ENCODE measurements at regions not wholly inside any gene's neighbourhood (a gene's known extent, or its start where the extent isn't known, plus 50 kb on each side); places are given as distances from the start of the nearest gene placed in this dataset.

DNA sequence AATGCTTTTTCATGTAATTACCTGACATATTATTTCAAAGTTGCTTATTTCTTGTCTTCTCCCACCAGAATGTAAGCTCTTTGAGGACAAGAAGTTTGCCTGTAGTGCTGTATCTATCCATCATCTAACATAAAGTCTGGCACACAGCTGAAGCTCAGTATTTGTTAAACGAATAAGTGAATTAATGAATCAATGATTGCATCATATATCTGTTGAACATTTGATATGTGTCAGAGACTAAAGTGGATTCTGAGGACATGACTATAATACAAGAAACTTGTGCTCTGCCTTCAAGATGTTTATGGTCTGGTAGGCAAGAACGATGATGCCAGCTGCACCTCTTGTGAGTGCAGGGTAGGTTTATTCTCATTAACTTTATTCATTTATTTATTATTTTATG is 115.4 kb upstream of the SCAF11 start:
- TF ChIP-seq, protein P1, sequence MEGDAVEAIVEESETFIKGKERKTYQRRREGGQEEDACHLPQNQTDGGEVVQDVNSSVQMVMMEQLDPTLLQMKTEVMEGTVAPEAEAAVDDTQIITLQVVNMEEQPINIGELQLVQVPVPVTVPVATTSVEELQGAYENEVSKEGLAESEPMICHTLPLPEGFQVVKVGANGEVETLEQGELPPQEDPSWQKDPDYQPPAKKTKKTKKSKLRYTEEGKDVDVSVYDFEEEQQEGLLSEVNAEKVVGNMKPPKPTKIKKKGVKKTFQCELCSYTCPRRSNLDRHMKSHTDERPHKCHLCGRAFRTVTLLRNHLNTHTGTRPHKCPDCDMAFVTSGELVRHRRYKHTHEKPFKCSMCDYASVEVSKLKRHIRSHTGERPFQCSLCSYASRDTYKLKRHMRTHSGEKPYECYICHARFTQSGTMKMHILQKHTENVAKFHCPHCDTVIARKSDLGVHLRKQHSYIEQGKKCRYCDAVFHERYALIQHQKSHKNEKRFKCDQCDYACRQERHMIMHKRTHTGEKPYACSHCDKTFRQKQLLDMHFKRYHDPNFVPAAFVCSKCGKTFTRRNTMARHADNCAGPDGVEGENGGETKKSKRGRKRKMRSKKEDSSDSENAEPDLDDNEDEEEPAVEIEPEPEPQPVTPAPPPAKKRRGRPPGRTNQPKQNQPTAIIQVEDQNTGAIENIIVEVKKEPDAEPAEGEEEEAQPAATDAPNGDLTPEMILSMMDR (IDR thresholded peaks at IDR 0.05; ENCODE audit: low read depth, low read length), result no peak
- no peak overlapping the region for H3K4me3 ChIP-seq (ENCODE audit: low read depth, low read length)
- in situ Hi-C loops (cut with HindIII; ENCODE audit: low sequenced_read_pairs), result no loop called here
- DNase-seq (ENCODE audit: low read depth, low spot score), result no peak

GRCh38 chr12:46103559-46104383 is 113.4 kb upstream of the SCAF11 start:
- DNase-seq (ENCODE audit: low read depth, low spot score), result no peak
- H3K4me3 ChIP-seq (ENCODE audit: low read depth, low read length), result no peak overlapping the region
- in situ Hi-C loops (cut with HindIII; ENCODE audit: low sequenced_read_pairs), result no loop called here
- TF ChIP-seq, protein P1 (IDR thresholded peaks at IDR 0.05; ENCODE audit: low read depth, low read length), result no peak

GRCh38 chr12:46101485-46101869 is 111.1 kb upstream of the SCAF11 start:
- in situ Hi-C loops (cut with HindIII; ENCODE audit: low sequenced_read_pairs), result no loop called here
- DNase-seq (ENCODE audit: low read depth, low spot score), result no peak
- H3K4me3 ChIP-seq (ENCODE audit: low read depth, low read length), result no peak overlapping the region
- TF ChIP-seq, protein P1 (IDR thresholded peaks at IDR 0.05; ENCODE audit: low read depth, low read length), result no peak

DNA sequence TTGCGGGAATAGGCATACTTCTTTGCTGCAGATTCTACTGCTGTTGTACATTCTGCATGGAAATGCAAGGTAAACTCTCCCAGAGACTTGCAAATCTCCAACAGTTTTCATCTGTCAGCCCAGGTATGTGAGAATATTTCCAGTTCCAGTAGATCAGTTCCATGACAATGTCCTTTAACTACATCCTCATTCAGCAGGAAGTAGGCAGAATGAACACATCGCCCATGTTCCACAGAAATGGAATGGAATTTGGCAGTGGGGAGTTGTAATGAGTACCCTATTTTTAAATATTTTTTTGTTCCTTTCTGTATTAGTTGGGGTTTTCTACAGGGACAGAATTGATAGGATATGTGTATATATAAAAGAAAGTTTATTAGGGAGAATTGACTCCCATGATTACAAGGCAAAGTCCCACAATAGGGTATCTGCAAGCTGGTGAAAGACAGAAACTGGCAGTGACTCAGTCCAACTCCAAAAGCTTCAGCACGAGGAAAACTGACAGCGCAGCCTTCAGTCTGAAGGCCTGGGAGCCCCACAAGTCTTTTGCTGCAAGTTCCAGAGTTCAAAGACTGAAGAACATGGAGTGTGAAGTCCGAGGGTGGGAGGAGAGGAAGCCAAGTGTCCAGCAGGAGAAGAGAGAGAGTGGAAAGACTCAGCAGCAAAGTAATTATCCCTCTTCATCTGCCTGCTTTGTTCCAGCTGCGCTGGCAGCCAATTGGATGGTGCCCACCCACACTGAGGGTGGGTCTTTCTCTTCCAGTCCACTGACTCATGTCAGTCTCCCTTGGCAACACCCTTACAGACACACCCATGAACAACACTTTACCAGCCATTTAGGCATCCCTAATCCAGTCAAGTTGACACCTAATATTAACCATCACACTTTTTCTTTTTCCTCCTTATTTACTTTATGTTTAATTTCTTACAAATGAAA is 110.4 kb upstream of the SCAF11 start:
- TF ChIP-seq, protein P1 (IDR thresholded peaks at IDR 0.05; ENCODE audit: low read depth, low read length), result no peak
- DNase-seq (ENCODE audit: low read depth, low spot score), result no peak
- no peak overlapping the region for H3K4me3 ChIP-seq (ENCODE audit: low read depth, low read length)
- in situ Hi-C loops (cut with HindIII; ENCODE audit: low sequenced_read_pairs), result no loop called here

GRCh38 chr12:46089414-46090162 is 99.2 kb upstream of the SCAF11 start:
- DNase-seq (ENCODE audit: low read depth, low spot score), result no peak
- TF ChIP-seq, protein P1 (IDR thresholded peaks at IDR 0.05; ENCODE audit: low read depth, low read length), result no peak
- in situ Hi-C loops (cut with HindIII; ENCODE audit: low sequenced_read_pairs), result no loop called here
- no peak overlapping the region for H3K4me3 ChIP-seq (ENCODE audit: low read depth, low read length)

DNA sequence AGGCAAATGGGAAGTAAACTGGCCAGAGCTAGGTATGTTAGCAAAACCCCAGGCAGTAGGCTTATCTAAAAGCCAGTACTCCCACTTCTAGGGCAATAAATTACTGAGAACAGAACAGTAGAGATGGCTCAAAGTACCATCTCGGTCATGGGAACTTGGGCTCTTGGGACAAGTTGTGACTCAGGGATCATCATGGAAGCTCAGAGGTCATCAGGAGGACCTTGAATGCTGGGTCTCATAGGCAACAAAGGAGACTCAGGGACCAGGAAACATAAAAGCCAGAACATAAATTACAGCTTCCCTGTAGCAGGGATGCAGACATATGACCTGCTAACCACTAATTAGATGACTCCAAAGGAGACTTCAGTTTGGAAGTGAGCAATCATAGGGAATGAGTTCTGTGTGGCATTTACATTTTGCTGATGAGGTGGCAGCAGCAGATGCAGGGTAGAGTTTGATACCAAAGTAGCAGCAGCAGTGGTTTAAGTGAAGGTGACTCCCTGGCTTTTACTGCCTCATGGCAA is 97.6 kb upstream of the SCAF11 start:
- TF ChIP-seq, protein P1 (IDR thresholded peaks at IDR 0.05; ENCODE audit: low read depth, low read length), result no peak
- no peak for DNase-seq (ENCODE audit: low read depth, low spot score)
- H3K4me3 ChIP-seq (ENCODE audit: low read depth, low read length), result no peak overlapping the region
- in situ Hi-C loops (cut with HindIII; ENCODE audit: low sequenced_read_pairs), result no loop called here

Measured in astrocyte of the spinal cord (primary cell).